IMR-90 (cell line): ENCODE measurements at regions not wholly inside any gene's neighbourhood (a gene's known extent, or its start where the extent isn't known, plus 50 kb on each side); places are given as distances from the start of the nearest gene placed in this dataset.

ENCODE experiments used
- ATAC-seq: fragments of 200-7000 bp; cut with Tn5 transposase; 2 replicates; pipeline ENCODE4 v1.9.1; 2020; ENCODE audit warnings: low read depth, mild to moderate bottlenecking, moderate library complexity
- BruUV-seq: library from RNA; stranded (reverse); fragments of 400-500 nt; replicated peaks from 2 replicates; lab custom pipeline; 2021; lab: Mats Ljungman, UMichigan
- CTCF ChIA-PET: fragments of 300-600 bp; formaldehyde crosslinking; extraction: SDS; loops from one replicate; lab custom pipeline; 2021; ENCODE audit warnings: antibody characterized with exemption; lab: Yijun Ruan, JAX
- POLR2A ChIA-PET: fragments of 300-600 bp; sonication (Branson Sonifier 250); formaldehyde crosslinking; loops from one replicate; lab custom pipeline; 2022; ENCODE audit warnings: antibody characterized with exemption; ENCODE audit not compliant: unreplicated experiment; lab: Charles Lee
- DNase-seq: peaks from one replicate; pipeline ENCODE4 v3.0.0; 2013
- H2AFZ ChIP-seq: replicated peaks from 2 replicates; pipeline ENCODE3; 2013; ENCODE audit warnings: low read length, mild to moderate bottlenecking; ENCODE audit not compliant: poor library complexity
- H2AK5ac ChIP-seq: 2 replicates; pipeline ENCODE4 v1.6.1; 2013; ENCODE audit warnings: low read depth, low read length, inconsistent platforms
- H2AK9ac ChIP-seq: replicated peaks from 2 replicates; pipeline ENCODE3; 2013; ENCODE audit warnings: mild to moderate bottlenecking, low read depth, low read length, moderate library complexity; ENCODE audit not compliant: poor library complexity
- H2BK120ac ChIP-seq: 2 replicates; pipeline ENCODE4 v1.6.1; 2013; ENCODE audit warnings: low read depth, low read length, inconsistent platforms
- H2BK15ac ChIP-seq: 3 replicates; pipeline ENCODE4 v1.6.1; 2013; ENCODE audit warnings: low read depth, low read length, inconsistent platforms
- H2BK20ac ChIP-seq: 2 replicates; pipeline ENCODE4 v1.6.1; 2013; ENCODE audit warnings: low read depth, mild to moderate bottlenecking, inconsistent platforms, low read length, moderate library complexity
- H2BK5ac ChIP-seq: 2 replicates; pipeline ENCODE4 v1.6.1; 2013; ENCODE audit warnings: mild to moderate bottlenecking, low read depth, low read length, inconsistent platforms; ENCODE audit not compliant: poor library complexity, severe bottlenecking
- H3K14ac ChIP-seq: replicated peaks from 2 replicates; pipeline ENCODE4 v1.6.1; 2013; ENCODE audit warnings: low read depth, low read length, inconsistent platforms
- H3K18ac ChIP-seq: 2 replicates; pipeline ENCODE4 v1.6.1; 2013; ENCODE audit warnings: low read depth, low read length, control low read depth
- H3K23ac ChIP-seq: 2 replicates; pipeline ENCODE4 v1.6.1; 2013; ENCODE audit warnings: low read depth, low read length, inconsistent platforms
- H3K27ac ChIP-seq: 2 replicates; pipeline ENCODE4 v1.5.1; 2013; ENCODE audit warnings: mild to moderate bottlenecking, control low read depth, low read length; ENCODE audit not compliant: insufficient read depth
- H3K27me3 ChIP-seq: 2 replicates; pipeline ENCODE4 v1.6.1; 2013; ENCODE audit warnings: low read length; ENCODE audit not compliant: control insufficient read depth, insufficient read depth
- H3K36me3 ChIP-seq: 2 replicates; pipeline ENCODE4 v1.6.1; 2013; ENCODE audit warnings: low read length, mixed read lengths; ENCODE audit not compliant: control insufficient read depth, insufficient read depth
- H3K4ac ChIP-seq: 2 replicates; pipeline ENCODE4 v1.6.1; 2013; ENCODE audit warnings: low read depth, low read length, inconsistent platforms
- H3K4me1 ChIP-seq: 2 replicates; pipeline ENCODE4 v1.6.1; 2013; ENCODE audit warnings: low read length, mixed read lengths; ENCODE audit not compliant: control insufficient read depth, insufficient read depth
- H3K4me2 ChIP-seq: 2 replicates; pipeline ENCODE4 v1.6.1; 2013; ENCODE audit warnings: low read depth, mild to moderate bottlenecking, control low read depth, low read length, moderate library complexity
- H3K4me3 ChIP-seq: 2 replicates; pipeline ENCODE4 v1.5.1; 2013; ENCODE audit warnings: low read depth, mild to moderate bottlenecking, control low read depth, low read length, moderate library complexity; ENCODE audit not compliant: insufficient read depth
- H3K56ac ChIP-seq: 2 replicates; pipeline ENCODE4 v1.6.1; 2013; ENCODE audit warnings: low read length, inconsistent platforms; ENCODE audit not compliant: insufficient read depth; ENCODE audit errors: extremely low read depth
- H3K79me1 ChIP-seq, 2 experiments: 2 replicates each; pipeline ENCODE4 v1.6.1; 2013; ENCODE audit warnings: low read length in 2 of 2, inconsistent platforms in 1 of 2, low read depth in 1 of 2
- H3K9ac ChIP-seq: 2 replicates; pipeline ENCODE4 v1.6.1; 2013; ENCODE audit warnings: low read depth, low read length, control low read depth
- H3K9me1 ChIP-seq: 2 replicates; pipeline ENCODE4 v1.6.1; 2013; ENCODE audit warnings: low read length, inconsistent platforms; ENCODE audit not compliant: insufficient read depth
- H3K9me3 ChIP-seq: 2 replicates; pipeline ENCODE4 v1.6.1; 2013; ENCODE audit warnings: low read length; ENCODE audit not compliant: control insufficient read depth, insufficient read depth
- H4K20me1 ChIP-seq: 2 replicates; pipeline ENCODE4 v1.6.1; 2013; ENCODE audit warnings: low read length, inconsistent platforms; ENCODE audit not compliant: insufficient read depth
- H4K5ac ChIP-seq: 2 replicates; pipeline ENCODE4 v1.6.1; 2013; ENCODE audit warnings: mild to moderate bottlenecking, low read depth, low read length, control low read depth
- H4K8ac ChIP-seq, 2 experiments: 2 replicates each; pipeline ENCODE4 v1.6.1; 2013; ENCODE audit warnings: low read depth in 2 of 2, low read length in 2 of 2, control low read depth in 1 of 2, inconsistent platforms in 1 of 2
- H4K91ac ChIP-seq: 2 replicates; pipeline ENCODE4 v1.6.1; 2013; ENCODE audit warnings: low read depth, low read length, inconsistent platforms; ENCODE audit not compliant: insufficient read depth
- BHLHE40 ChIP-seq: fragments of 150-350 bp; IDR thresholded peaks from 2 replicates; pipeline ENCODE4 v1.6.1; 2016; ENCODE audit warnings: mild to moderate bottlenecking, low read depth, low read length
- CHD1 ChIP-seq: IDR thresholded peaks from 2 replicates; pipeline ENCODE4 v1.6.1; 2012; ENCODE audit warnings: low read depth, low read length, improper control_type of control experiment
- FOS ChIP-seq: fragments of 150-350 bp; IDR thresholded peaks from 2 replicates; pipeline ENCODE4 v1.6.1; 2016; ENCODE audit warnings: low read depth, low read length
- MAFK ChIP-seq: IDR thresholded peaks from 2 replicates; pipeline ENCODE4 v1.6.1; 2012; ENCODE audit warnings: low read depth, low read length, improper control_type of control experiment
- MAZ ChIP-seq: IDR thresholded peaks from 2 replicates; pipeline ENCODE4 v1.6.1; 2012; ENCODE audit warnings: low read depth, mild to moderate bottlenecking, low read length, improper control_type of control experiment, moderate library complexity, borderline replicate concordance
- NFE2L2 ChIP-seq: fragments of 150-350 bp; IDR thresholded peaks from 2 replicates; pipeline ENCODE4 v1.6.1; 2016; ENCODE audit warnings: low read depth, mild to moderate bottlenecking, low read length
- RCOR1 ChIP-seq: IDR thresholded peaks from 2 replicates; pipeline ENCODE4 v1.6.1; 2012; ENCODE audit warnings: mild to moderate bottlenecking, low read length, improper control_type of control experiment; ENCODE audit not compliant: insufficient replicate concordance
- RFX5 ChIP-seq: IDR thresholded peaks from 2 replicates; pipeline ENCODE4 v1.8.0; 2012; ENCODE audit warnings: low read depth, mild to moderate bottlenecking, low read length, moderate library complexity
- SMC3 ChIP-seq: fragments of 150-350 bp; IDR thresholded peaks from 2 replicates; pipeline ENCODE4 v1.6.1; 2016; ENCODE audit warnings: low read depth, mild to moderate bottlenecking, antibody characterized with exemption, low read length, moderate library complexity
- whole genome bisulfite sequencing, 2 experiments: methylation state at CpG; one replicate each; pipeline versions ENCODE4 v1.1.5 to v1.1.7; 2013; ENCODE audit warnings: missing lambda C conversion rate in 2 of 2; ENCODE audit not compliant: insufficient read length in 1 of 2; ENCODE audit errors: extremely low coverage in 2 of 2; 5-methylcytosine and 5-hydroxymethylcytosine counted together
- dilution Hi-C: fragments of 300-500 bp; cut with HindIII; formaldehyde crosslinking; loops from one replicate; pipeline ENCODE4 v1.14.3; 2018; ENCODE audit warnings: low sequenced_read_pairs; ENCODE audit not compliant: unreplicated experiment
- in situ Hi-C: fragments of 300-500 bp; cut with MboI; formaldehyde crosslinking; loops from 3 replicates; pipeline ENCODE4 v1.14.3; 2019; ENCODE audit warnings: low sequenced_read_pairs, inconsistent platforms, mixed read lengths
- intact Hi-C: fragments of 100-400 bp; cut with micrococcal nuclease; formaldehyde crosslinking; loops from 2 replicates; pipeline ENCODE4 v1.10.0; 2022
- TF ChIP-seq, protein P1 (sequence below): conservative IDR thresholded peaks from 2 replicates; pipeline ENCODE4 v1.5.1; 2012; ENCODE audit warnings: mild to moderate bottlenecking, low read depth, low read length, improper control_type of control experiment

DNA sequence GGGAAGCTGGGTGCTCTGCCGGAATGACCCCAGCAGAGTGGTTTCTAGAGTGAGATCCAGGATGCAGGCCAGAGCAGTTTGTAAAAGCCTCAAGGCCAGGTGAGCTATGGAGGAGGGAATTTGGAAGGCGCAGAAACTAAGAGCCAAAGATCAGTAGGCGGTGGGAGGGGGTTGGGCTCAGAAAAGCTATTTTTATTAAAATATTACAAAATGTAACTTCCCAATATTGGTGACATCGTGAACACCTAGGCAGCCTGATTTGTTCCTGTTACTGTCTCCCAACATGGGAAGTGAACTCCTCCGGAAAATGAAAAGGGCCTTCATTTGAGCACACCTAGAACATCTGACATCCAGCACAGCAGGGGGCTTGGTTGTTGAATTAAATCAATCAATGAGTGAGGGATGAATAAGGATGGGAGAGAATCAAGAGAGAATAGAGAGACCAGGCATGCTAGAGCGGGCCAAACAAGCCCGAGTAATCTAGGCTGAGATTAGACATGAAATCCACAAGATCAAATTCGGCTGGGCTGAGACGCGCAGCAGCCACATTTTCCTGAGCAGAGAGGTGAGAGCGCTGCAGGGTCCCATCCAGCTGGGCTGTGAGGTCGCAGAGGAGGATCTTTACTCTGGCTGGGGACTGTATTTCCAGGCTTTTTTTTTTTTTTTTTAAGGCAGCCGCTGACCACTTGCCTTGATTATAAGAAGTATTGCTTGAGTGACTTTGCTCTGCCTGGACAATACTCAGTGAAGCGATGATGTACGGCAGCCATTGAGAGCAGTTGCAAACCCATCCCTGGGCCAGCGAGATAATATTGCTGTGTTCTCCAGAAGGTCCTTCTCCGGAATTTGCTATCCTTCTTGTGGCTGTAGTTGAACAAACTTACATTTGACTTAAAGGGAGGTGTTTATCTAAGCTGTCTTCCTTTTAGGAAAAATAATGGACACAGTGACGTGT is 178.0 kb upstream of the KL start:
- Histone ChIP-seq H3K14ac (peak overlapping the region; percentile 55; the same call in 1 of the 2 replicates), H3K4me2 (peak overlapping the region; percentile 43), H3K23ac (no peak overlapping the region), H2AK5ac (peak overlapping the region; percentile 66; the same call in 1 of the 2 replicates), H2BK15ac (peak overlapping the region; percentile 53; the same call in 1 of the 3 replicates), H3K27ac (peak overlapping the region; percentile 62; the same call in 1 of the 2 replicates), H3K9ac (no peak overlapping the region), H2AK9ac (peak overlapping the region; percentile 55), H3K79me1 (no peaks in the 10 kb centered on the region), H4K5ac (peak overlapping the region; percentile 72), H2BK120ac (peak overlapping the region; percentile 81), H2BK20ac (peak overlapping the region; percentile 87), H4K8ac (peak overlapping the region in 1 of 2 experiments; percentile 84; a peak in 1 of 4 replicates), H3K36me3 (no peaks in the 10 kb centered on the region), H3K27me3 (no peaks in the 10 kb centered on the region), H2BK5ac (peak overlapping the region; percentile 67), H4K91ac (peak overlapping the region; percentile 28; the same call in 1 of the 2 replicates), H3K9me3 (peaks cover 4% of the 10 kb centered on the region), H4K20me1 (no peaks in the 10 kb centered on the region), H3K4me3 (no peak overlapping the region), H3K9me1 (peaks cover 5% of the 10 kb centered on the region), H3K18ac (peak overlapping the region; percentile 44), H2AFZ (peak overlapping the region; percentile 78), H3K4ac (peak overlapping the region; percentile 70), H3K56ac (peak overlapping the region; percentile 1; the same call in 1 of the 2 replicates), H3K4me1 (peaks cover 23% of the 10 kb centered on the region)
- ATAC-seq (peak; percentile 36), DNase-seq (no peak)
- WGBS, 2 experiments = 69% methylated on average over 8 of the region's 18 CpGs; no CpG with 5 or more reads in 1 of the 2 experiments
- intact Hi-C loops (no loop called here), dilution Hi-C loops (no loop called here), in situ Hi-C loops (no loop called here)
- ChIA-PET POLR2A (no interaction called here), CTCF (no interaction called here)
- no TSS peak for BruUV-seq
- no peak for TF ChIP-seq CHD1
- no peak for TF ChIP-seq FOS
- TF ChIP-seq RFX5 = no peak
- TF ChIP-seq NFE2L2 = no peak
- no peak for TF ChIP-seq RCOR1
- TF ChIP-seq, protein P1, sequence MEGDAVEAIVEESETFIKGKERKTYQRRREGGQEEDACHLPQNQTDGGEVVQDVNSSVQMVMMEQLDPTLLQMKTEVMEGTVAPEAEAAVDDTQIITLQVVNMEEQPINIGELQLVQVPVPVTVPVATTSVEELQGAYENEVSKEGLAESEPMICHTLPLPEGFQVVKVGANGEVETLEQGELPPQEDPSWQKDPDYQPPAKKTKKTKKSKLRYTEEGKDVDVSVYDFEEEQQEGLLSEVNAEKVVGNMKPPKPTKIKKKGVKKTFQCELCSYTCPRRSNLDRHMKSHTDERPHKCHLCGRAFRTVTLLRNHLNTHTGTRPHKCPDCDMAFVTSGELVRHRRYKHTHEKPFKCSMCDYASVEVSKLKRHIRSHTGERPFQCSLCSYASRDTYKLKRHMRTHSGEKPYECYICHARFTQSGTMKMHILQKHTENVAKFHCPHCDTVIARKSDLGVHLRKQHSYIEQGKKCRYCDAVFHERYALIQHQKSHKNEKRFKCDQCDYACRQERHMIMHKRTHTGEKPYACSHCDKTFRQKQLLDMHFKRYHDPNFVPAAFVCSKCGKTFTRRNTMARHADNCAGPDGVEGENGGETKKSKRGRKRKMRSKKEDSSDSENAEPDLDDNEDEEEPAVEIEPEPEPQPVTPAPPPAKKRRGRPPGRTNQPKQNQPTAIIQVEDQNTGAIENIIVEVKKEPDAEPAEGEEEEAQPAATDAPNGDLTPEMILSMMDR = no peak
- no peak for TF ChIP-seq MAFK
- TF ChIP-seq BHLHE40 = no peak
- TF ChIP-seq SMC3 = no peak
- TF ChIP-seq MAZ = no peak
